Panc1 (cell line): ENCODE measurements at regions not wholly inside any gene's neighbourhood (a gene's known extent, or its start where the extent isn't known, plus 50 kb on each side); places are given as distances from the start of the nearest gene placed in this dataset.

ENCODE experiments used
- ATAC-seq: fragments of 200-7000 bp; cut with Tn5 transposase; 2 replicates; pipeline ENCODE4 v1.9.1; 2020; ENCODE audit warnings: mild to moderate bottlenecking, moderate library complexity
- BruUV-seq: library from RNA; stranded (reverse); fragments of 400-500 nt; replicated peaks from 2 replicates; lab custom pipeline; 2021; lab: Mats Ljungman, UMichigan
- CTCF ChIA-PET: fragments of 300-600 bp; sonication (Branson Sonifier 250); formaldehyde crosslinking; loops from one replicate; lab custom pipeline; 2022; ENCODE audit warnings: antibody characterized with exemption; lab: Charles Lee
- POLR2A ChIA-PET: fragments of 300-600 bp; sonication (Branson Sonifier 250); formaldehyde crosslinking; loops from one replicate; lab custom pipeline; 2022; ENCODE audit warnings: antibody characterized with exemption; lab: Charles Lee
- DNase-seq: peaks from one replicate; pipeline ENCODE4 v3.0.0-alpha.2; 2010; ENCODE audit warnings: low read depth, low spot score
- H3K27ac ChIP-seq: 2 replicates; pipeline ENCODE4 v1.5.1; 2011; ENCODE audit warnings: mild to moderate bottlenecking, low read length, inconsistent platforms
- H3K27me3 ChIP-seq: fragments of 200-500 bp; sonication (Bioruptor generic); 2 replicates; pipeline ENCODE4 v1.6.0; 2014; ENCODE audit warnings: low read length, inconsistent platforms; ENCODE audit not compliant: control insufficient read depth, insufficient read depth
- H3K36me3 ChIP-seq: fragments of 200-500 bp; sonication (Bioruptor generic); 2 replicates; pipeline ENCODE4 v1.5.1; 2014; ENCODE audit warnings: inconsistent platforms, mild to moderate bottlenecking, low read length, moderate library complexity; ENCODE audit not compliant: control insufficient read depth, insufficient read depth
- H3K4me1 ChIP-seq: 2 replicates; pipeline ENCODE4 v1.5.1; 2011; ENCODE audit warnings: inconsistent platforms, mild to moderate bottlenecking, low read length, moderate library complexity; ENCODE audit not compliant: control insufficient read depth, insufficient read depth
- H3K4me3 ChIP-seq, 2 experiments: 2 replicates each; pipeline ENCODE4 v1.5.1; 2011 to 2012; ENCODE audit warnings: low read depth in 2 of 2, low read length in 2 of 2, mild to moderate bottlenecking in 2 of 2, inconsistent platforms in 1 of 2, moderate library complexity in 1 of 2
- H3K9me3 ChIP-seq: fragments of 200-500 bp; sonication (Bioruptor generic); 2 replicates; pipeline ENCODE4 v1.5.1; 2014; ENCODE audit warnings: low read depth, mild to moderate bottlenecking, inconsistent platforms, low read length, moderate library complexity; ENCODE audit not compliant: control insufficient read depth, insufficient read depth
- CTCF ChIP-seq: fragments of 450-650 bp; IDR thresholded peaks from 2 replicates; pipeline ENCODE4 v1.5.1; 2017; ENCODE audit warnings: mild to moderate bottlenecking
- POLR2AphosphoS5 ChIP-seq: IDR thresholded peaks from 2 replicates; pipeline ENCODE4 v1.6.1; 2012; ENCODE audit warnings: mild to moderate bottlenecking, low read depth, low read length, moderate library complexity
- SIN3A ChIP-seq: IDR thresholded peaks from 2 replicates; pipeline ENCODE4 v1.6.1; 2012; ENCODE audit warnings: low read depth, mild to moderate bottlenecking, low read length, moderate library complexity, borderline replicate concordance; ENCODE audit not compliant: insufficient read depth
- TCF7L2 ChIP-seq: IDR thresholded peaks from 2 replicates; pipeline ENCODE4 v1.6.1; 2011; ENCODE audit warnings: mild to moderate bottlenecking, low read depth, low read length, inconsistent platforms
- in situ Hi-C: cut with HindIII; loops from 2 replicates; pipeline ENCODE4 v1.10.0; 2016; ENCODE audit warnings: low sequenced_read_pairs, low pct_unique_long_range_greater_than_20kb
- intact Hi-C: fragments of 100-400 bp; cut with micrococcal nuclease; formaldehyde crosslinking; loops from one replicate; pipeline ENCODE4 v1.10.0; 2022; ENCODE audit not compliant: unreplicated experiment
- TF ChIP-seq, protein P1 (sequence below), 2 experiments: IDR thresholded peaks; 2 replicates each; pipeline ENCODE4 v1.6.1; 2011 to 2012; ENCODE audit warnings: low read depth in 2 of 2, control low read depth in 1 of 2, low read length in 1 of 2, mild to moderate bottlenecking in 1 of 2, moderate library complexity in 1 of 2; ENCODE audit not compliant: insufficient read depth in 1 of 2

- no peak overlapping the region for H3K27ac ChIP-seq
- no TSS peak for BruUV-seq
- CTCF ChIA-PET, result no interaction called here
- H3K27me3 ChIP-seq, result no peaks in the 10 kb centered on the region
- H3K36me3 ChIP-seq, result no peaks in the 10 kb centered on the region
- POLR2A ChIA-PET, result no interaction called here
- ATAC-seq (no peak), DNase-seq (no peak)
- intact Hi-C loops (no loop called here), in situ Hi-C loops (no loop called here)
- no peaks in the 10 kb centered on the region for H3K9me3 ChIP-seq
- H3K4me3 ChIP-seq, result no peak overlapping the region
- no peaks in the 10 kb centered on the region for H3K4me1 ChIP-seq
- no peak for TF ChIP-seq POLR2AphosphoS5
- TF ChIP-seq, protein P1, sequence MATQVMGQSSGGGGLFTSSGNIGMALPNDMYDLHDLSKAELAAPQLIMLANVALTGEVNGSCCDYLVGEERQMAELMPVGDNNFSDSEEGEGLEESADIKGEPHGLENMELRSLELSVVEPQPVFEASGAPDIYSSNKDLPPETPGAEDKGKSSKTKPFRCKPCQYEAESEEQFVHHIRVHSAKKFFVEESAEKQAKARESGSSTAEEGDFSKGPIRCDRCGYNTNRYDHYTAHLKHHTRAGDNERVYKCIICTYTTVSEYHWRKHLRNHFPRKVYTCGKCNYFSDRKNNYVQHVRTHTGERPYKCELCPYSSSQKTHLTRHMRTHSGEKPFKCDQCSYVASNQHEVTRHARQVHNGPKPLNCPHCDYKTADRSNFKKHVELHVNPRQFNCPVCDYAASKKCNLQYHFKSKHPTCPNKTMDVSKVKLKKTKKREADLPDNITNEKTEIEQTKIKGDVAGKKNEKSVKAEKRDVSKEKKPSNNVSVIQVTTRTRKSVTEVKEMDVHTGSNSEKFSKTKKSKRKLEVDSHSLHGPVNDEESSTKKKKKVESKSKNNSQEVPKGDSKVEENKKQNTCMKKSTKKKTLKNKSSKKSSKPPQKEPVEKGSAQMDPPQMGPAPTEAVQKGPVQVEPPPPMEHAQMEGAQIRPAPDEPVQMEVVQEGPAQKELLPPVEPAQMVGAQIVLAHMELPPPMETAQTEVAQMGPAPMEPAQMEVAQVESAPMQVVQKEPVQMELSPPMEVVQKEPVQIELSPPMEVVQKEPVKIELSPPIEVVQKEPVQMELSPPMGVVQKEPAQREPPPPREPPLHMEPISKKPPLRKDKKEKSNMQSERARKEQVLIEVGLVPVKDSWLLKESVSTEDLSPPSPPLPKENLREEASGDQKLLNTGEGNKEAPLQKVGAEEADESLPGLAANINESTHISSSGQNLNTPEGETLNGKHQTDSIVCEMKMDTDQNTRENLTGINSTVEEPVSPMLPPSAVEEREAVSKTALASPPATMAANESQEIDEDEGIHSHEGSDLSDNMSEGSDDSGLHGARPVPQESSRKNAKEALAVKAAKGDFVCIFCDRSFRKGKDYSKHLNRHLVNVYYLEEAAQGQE (IDR thresholded peaks at IDR 0.05; ENCODE audit: insufficient read depth in 1 of 2, low read depth in 2 of 2, low read length in 1 of 2), result no peak
- no peak for TF ChIP-seq CTCF
- TF ChIP-seq SIN3A, result no peak
- no peak for TF ChIP-seq TCF7L2
Measured at GRCh38 chr3:164539215-164539614, 539.1 kb downstream of the SI start.

DNA sequence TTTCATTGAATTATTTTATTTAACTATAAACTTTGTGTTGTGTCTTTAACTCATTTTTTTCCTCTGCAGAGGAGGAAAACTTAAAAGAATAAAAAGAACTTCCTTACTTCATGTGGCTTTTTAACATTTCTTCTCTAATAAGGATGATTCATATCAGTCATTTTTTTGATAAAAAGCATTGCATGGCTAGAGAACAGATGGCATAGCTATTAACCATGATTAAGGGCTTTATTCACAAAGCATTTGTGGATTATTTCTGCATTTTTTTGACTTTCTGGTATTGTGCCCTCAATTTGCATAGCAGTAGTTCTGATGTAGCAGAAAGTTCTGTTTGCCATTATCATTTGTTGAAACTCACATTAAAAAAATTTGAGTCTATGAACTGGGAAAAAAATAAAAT is 540.8 kb downstream of the SI start:
- no TSS peak for BruUV-seq
- Histone ChIP-seq H3K4me3 (no peak overlapping the region), H3K27ac (no peak overlapping the region), H3K4me1 (no peaks in the 10 kb centered on the region), H3K27me3 (no peaks in the 10 kb centered on the region), H3K9me3 (no peaks in the 10 kb centered on the region), H3K36me3 (no peaks in the 10 kb centered on the region)
- in situ Hi-C loops, result no loop called here
- ATAC-seq (no peak), DNase-seq (no peak)
- POLR2A ChIA-PET, result no interaction called here
- CTCF ChIA-PET, result no interaction called here
- TF ChIP-seq TCF7L2, result no peak
- TF ChIP-seq, protein P1 (IDR thresholded peaks at IDR 0.05; ENCODE audit: insufficient read depth in 1 of 2, low read depth in 2 of 2, low read length in 1 of 2), result no peak
- no peak for TF ChIP-seq CTCF
- no peak for TF ChIP-seq SIN3A
- no peak for TF ChIP-seq POLR2AphosphoS5
- intact Hi-C loops, result no loop called here
